Ishikawa (cell line): ENCODE measurements at regions not wholly inside any gene's neighbourhood (a gene's known extent, or its start where the extent isn't known, plus 50 kb on each side); places are given as distances from the start of the nearest gene placed in this dataset.

Source experiments
- CEBPB ChIP-seq: IDR thresholded peaks from 2 replicates; pipeline ENCODE4 v1.6.1; 2012
- CREB1 ChIP-seq: IDR thresholded peaks from 2 replicates; pipeline ENCODE4 v1.6.1; 2012; ENCODE audit warnings: low read depth
- EGR1 ChIP-seq: IDR thresholded peaks from 2 replicates; pipeline ENCODE4 v1.6.1; 2012
- MAX ChIP-seq: IDR thresholded peaks from 2 replicates; pipeline ENCODE4 v1.6.1; 2012
- NFIC ChIP-seq: IDR thresholded peaks from 2 replicates; pipeline ENCODE4 v1.6.1; 2012
- REST ChIP-seq: IDR thresholded peaks from 2 replicates; pipeline ENCODE4 v1.6.1; 2012; ENCODE audit warnings: low read depth, mild to moderate bottlenecking
- TAF1 ChIP-seq: IDR thresholded peaks from 2 replicates; pipeline ENCODE4 v1.6.1; 2012; ENCODE audit warnings: low read depth, mild to moderate bottlenecking

DNA sequence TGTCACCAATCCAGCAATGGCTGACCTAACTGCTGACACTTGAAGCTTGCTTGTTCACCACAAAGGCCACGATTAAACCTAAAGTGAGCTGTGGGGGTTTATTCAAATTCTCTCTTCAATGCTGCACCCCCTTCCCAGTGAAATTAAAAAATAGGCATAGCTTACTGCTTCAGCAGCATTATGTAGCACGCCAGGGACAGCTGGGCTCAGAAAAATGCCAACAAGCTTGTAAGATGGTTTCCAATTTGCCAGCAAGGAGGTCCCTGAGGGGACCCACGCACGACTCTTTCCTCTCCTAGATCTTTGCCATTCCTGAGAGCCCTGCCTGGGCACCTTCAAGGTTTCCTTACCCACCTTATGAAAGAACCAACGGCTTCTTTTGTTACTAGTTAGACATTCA, 113.5 kb upstream of the CDH4 start:
- TF ChIP-seq NFIC: no peak
- no peak for TF ChIP-seq MAX
- no peak for TF ChIP-seq CEBPB
- no peak for TF ChIP-seq REST
- TF ChIP-seq TAF1: no peak
- TF ChIP-seq CREB1: no peak
- no peak for TF ChIP-seq EGR1
